Neuron (in vitro differentiated cells): ENCODE measurements at regions not wholly inside any gene's neighbourhood (a gene's known extent, or its start where the extent isn't known, plus 50 kb on each side); places are given as distances from the start of the nearest gene placed in this dataset.
"Not testable (repeated sequence)": the region's sequence is repeated elsewhere in the genome, so short reads cannot be mapped to it uniquely, and the experiment has no call there.

Source experiments
- H2AFZ ChIP-seq: one replicate; pipeline ENCODE4 v1.6.1; 2013; ENCODE audit warnings: low read depth, mild to moderate bottlenecking, inconsistent platforms, low read length, moderate library complexity
- H3K27me3 ChIP-seq: one replicate; pipeline ENCODE4 v1.6.1; 2013; ENCODE audit warnings: low read length; ENCODE audit not compliant: insufficient read depth
- H3K36me3 ChIP-seq: one replicate; pipeline ENCODE4 v1.6.1; 2013; ENCODE audit warnings: low read length; ENCODE audit not compliant: insufficient read depth
- H3K4me1 ChIP-seq: one replicate; pipeline ENCODE4 v1.6.1; 2013; ENCODE audit warnings: low read length; ENCODE audit not compliant: insufficient read depth
- H3K4me3 ChIP-seq: 2 replicates; pipeline ENCODE4 v1.5.1; 2013; ENCODE audit warnings: mild to moderate bottlenecking, low read length, moderate library complexity
- H3K9me3 ChIP-seq: one replicate; pipeline ENCODE4 v1.6.1; 2013; ENCODE audit warnings: low read length

DNA sequence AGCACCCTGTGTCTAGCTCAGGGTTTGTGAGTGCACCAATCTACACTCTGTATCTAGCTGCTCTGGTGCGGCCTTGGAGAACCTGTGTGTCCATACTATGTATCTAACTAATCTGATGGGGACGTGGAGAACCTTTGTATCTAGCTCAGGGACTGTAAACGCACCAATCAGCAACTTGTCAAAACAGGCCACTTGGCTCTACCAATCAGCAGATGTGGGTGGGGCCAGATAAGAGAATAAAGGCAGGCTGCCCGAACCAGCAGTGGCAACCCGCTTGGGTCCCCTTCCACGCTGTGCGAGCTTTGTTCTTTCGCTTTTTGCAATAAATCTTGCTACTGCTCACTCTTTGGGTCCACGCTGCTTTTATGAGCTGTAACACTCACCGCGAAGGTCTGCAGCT is 426.5 kb downstream of the NAF1 start:
- H3K27me3 ChIP-seq, H3K4me1 ChIP-seq, H3K4me3 ChIP-seq, H3K36me3 ChIP-seq, H2AFZ ChIP-seq, H3K9me3 ChIP-seq: not testable (repeated sequence)

DNA sequence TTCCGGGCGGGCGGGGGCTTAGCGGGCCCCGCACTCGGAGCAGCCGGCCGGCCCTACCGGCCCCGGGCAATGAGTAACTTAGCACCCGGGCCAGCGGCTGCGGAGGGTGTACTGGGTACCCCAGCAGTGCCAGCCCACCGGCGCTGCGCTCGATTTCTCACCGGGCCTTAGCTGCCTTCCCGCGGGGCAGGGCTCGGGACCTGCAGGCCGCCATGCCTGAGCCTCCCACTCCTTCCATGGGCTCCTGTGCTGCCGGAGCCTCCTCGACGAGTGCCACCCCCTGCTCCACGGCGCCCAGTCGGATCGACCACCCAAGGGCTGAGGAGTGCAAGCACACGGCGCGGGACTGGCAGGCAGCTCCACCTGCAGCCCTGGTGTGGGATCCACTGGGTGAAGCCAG is 427.1 kb downstream of the NAF1 start:
- not testable (repeated sequence) for H2AFZ ChIP-seq, H3K36me3 ChIP-seq, H3K9me3 ChIP-seq, H3K27me3 ChIP-seq, H3K4me1 ChIP-seq, H3K4me3 ChIP-seq

DNA sequence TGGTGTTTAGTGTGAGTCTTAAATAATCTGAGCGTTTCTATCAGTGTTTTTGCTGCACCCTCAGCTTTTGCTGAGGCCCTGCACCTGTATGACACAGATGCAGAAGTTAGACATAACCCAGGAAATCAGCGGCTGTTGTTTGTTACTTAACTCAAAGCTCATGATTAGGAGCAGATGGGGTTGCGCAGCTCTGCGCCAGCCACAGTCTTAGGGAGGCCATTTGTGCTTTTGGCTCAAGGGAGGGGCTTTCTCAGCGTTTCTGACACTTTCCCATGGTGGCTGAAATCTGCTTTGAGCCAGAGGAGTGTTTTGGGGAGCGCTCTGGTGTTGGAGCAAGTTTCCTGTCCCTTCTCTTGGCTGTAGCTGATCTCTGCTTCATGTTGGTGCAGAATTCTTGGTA is 433.8 kb downstream of the NAF1 start:
- Histone ChIP-seq H3K9me3 (no peaks in the 10 kb centered on the region), H2AFZ (no peak overlapping the region), H3K4me3 (no peak overlapping the region), H3K27me3 (no peaks in the 10 kb centered on the region), H3K36me3 (no peaks in the 10 kb centered on the region), H3K4me1 (no peaks in the 10 kb centered on the region)

DNA sequence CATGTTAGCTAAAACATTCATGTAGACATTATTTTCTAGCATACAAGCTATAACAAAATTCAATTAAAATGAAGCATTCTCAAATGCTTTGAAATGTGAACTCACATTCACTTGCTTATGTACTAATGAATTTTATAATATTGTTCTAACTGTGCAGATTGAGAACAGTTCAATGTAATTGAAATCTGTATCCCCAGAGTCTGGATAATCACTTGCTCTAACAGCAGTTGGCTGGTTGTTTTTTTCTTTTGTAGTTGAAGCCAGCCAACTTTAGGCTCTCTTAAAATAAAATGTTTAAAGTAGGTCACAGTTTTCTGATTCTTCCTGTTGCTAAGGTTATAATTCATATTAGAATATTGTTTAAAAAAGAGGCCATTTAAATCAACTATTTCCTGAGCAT is 438.9 kb downstream of the NAF1 start:
- no peaks in the 10 kb centered on the region for H3K9me3 ChIP-seq
- no peaks in the 10 kb centered on the region for H3K27me3 ChIP-seq
- H3K4me3 ChIP-seq = no peak overlapping the region
- H2AFZ ChIP-seq = no peak overlapping the region
- H3K36me3 ChIP-seq = no peaks in the 10 kb centered on the region
- no peaks in the 10 kb centered on the region for H3K4me1 ChIP-seq

DNA sequence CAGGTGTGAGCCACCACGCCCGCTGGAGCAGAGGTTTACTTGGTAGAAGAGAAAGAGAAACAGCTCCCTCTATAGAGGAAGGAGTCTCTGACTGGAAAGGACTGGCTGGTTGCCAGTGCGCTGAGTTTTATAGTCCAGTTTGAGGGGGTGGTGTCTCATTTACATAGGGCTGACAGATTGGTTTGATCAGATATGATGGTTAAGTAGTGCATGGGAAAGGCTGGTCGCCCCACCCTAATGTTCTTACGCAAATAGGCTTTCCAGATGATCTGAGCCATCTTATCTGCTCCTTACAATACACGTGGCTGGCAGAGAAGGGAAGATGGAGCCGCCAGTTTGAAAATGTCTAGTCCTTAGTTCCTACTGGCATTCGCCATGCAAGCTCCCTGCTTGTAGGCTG is 439.5 kb downstream of the NAF1 start:
- Histone ChIP-seq H3K36me3 (no peaks in the 10 kb centered on the region), H3K27me3 (no peaks in the 10 kb centered on the region), H3K9me3 (no peaks in the 10 kb centered on the region), H3K4me1 (no peaks in the 10 kb centered on the region), H3K4me3 (no peak overlapping the region), H2AFZ (no peak overlapping the region)

DNA sequence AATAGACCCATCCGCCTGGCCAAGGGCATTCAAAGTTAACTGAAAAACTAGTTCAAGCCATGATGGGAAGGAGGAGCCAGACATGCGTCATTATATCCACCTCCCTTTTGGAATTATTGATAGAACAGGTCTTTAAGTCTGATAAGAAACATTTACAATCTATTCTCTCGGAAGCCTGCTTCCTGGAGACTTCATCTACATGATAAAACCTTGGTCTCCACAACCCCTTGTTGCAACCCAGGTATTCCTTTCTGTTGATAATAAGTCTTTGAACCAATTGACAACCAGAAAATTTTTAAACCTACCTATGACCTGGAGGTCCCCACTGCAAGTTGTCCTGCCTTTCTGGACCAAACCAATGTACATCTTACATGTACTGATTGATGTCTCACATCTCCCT is 451.3 kb downstream of the NAF1 start:
- no peak overlapping the region for H2AFZ ChIP-seq
- no peaks in the 10 kb centered on the region for H3K27me3 ChIP-seq
- no peak overlapping the region for H3K4me3 ChIP-seq
- no peaks in the 10 kb centered on the region for H3K9me3 ChIP-seq
- H3K4me1 ChIP-seq = no peaks in the 10 kb centered on the region
- H3K36me3 ChIP-seq = no peaks in the 10 kb centered on the region

DNA sequence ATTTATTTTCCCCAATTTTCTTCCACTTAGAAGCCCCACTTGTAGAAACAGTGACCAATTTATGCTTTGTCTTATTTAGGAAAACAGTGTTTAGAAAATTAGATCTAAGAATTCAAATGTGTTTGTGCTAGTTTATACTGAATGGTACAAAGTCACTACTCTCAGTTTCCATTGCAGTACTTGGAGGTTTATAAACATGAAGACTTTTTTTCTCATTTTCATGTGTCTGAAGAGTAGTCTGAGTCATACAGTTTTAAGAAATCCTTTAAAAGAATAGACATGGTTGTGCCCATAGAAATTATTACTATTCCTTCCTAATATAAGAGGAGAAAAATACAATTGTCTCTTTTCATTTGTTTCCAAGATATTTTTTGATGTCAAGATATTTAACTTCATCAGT is 458.7 kb downstream of the NAF1 start:
- no peak overlapping the region for H3K4me3 ChIP-seq
- H3K4me1 ChIP-seq = no peaks in the 10 kb centered on the region
- no peaks in the 10 kb centered on the region for H3K36me3 ChIP-seq
- no peak overlapping the region for H2AFZ ChIP-seq
- H3K9me3 ChIP-seq = no peaks in the 10 kb centered on the region
- H3K27me3 ChIP-seq = no peaks in the 10 kb centered on the region

DNA sequence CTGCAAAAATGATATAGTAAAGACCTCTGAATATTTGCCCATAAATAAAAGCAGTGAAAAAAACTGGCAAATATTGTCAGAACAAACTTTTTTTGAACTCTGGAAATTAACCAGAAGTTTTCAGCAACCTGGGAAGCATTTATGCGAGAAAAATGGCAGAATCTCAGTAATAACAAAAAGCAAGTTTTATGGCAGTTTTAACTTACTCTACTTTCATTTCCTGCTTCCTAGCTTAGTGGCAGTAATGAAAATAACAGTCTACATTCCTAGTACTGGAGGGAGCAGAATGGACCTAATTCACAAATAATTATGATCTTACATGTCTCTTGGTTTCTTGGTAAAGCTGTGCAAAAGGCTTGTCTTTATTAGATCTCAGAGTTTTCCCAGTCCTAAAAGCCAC is 460.1 kb downstream of the NAF1 start:
- Histone ChIP-seq H3K4me3 (no peak overlapping the region), H3K27me3 (no peaks in the 10 kb centered on the region), H3K36me3 (no peaks in the 10 kb centered on the region), H3K4me1 (no peaks in the 10 kb centered on the region), H2AFZ (no peak overlapping the region), H3K9me3 (no peaks in the 10 kb centered on the region)

DNA sequence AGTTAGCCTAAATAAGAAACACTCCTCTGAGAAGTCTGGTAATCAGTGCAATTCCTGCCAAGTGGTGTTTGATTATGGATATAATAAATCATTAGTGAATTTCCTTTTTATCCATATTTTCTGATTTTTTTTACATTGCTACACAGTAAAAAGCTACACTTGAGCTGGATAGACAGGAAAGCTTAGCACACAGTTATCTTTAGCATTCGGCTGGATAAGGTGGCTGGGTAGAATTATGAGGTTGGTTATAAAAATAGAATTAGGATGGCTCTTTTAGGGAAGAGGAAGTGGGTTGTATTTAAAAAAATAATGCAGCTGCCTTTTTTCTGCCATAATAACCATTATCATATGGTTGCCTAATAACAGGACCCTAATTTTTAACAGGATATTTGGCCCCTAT is 460.6 kb downstream of the NAF1 start:
- no peak overlapping the region for H2AFZ ChIP-seq
- no peaks in the 10 kb centered on the region for H3K4me1 ChIP-seq
- no peaks in the 10 kb centered on the region for H3K36me3 ChIP-seq
- no peak overlapping the region for H3K4me3 ChIP-seq
- H3K9me3 ChIP-seq = no peaks in the 10 kb centered on the region
- no peaks in the 10 kb centered on the region for H3K27me3 ChIP-seq

DNA sequence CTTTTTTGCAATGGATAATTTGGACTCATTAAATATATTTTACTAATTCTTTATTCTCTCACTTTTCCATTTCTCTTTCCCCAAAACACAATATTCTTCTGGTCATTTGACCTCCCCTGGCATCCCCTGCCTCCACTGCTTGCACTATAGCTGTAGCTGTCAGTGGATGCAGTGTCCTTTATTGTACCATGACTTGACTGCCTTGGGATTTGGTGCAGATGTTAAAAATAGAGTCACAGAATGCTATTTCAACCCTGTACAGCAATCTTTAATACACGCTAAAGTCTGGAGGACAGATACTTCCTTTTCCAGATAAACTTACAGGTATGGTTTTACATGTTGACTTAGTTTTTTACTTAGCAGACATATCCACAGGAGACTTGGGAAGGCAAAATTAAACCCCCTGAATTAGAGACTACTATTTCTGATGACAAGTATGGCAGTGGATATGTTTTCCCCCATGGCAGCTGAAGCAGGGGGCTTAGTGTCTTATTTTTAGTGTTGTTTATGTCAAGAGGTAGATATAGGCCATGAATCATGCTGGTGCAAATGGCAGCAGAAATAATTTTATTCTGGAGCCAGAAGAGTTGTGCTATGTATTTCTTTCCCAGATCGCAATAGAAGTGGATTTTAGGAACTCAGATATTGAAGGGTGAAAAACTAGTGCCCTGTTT is 461.4 kb downstream of the NAF1 start:
- H2AFZ ChIP-seq = no peak overlapping the region
- H3K36me3 ChIP-seq = no peaks in the 10 kb centered on the region
- H3K27me3 ChIP-seq = no peaks in the 10 kb centered on the region
- no peaks in the 10 kb centered on the region for H3K9me3 ChIP-seq
- H3K4me1 ChIP-seq = no peaks in the 10 kb centered on the region
- H3K4me3 ChIP-seq = no peak overlapping the region

DNA sequence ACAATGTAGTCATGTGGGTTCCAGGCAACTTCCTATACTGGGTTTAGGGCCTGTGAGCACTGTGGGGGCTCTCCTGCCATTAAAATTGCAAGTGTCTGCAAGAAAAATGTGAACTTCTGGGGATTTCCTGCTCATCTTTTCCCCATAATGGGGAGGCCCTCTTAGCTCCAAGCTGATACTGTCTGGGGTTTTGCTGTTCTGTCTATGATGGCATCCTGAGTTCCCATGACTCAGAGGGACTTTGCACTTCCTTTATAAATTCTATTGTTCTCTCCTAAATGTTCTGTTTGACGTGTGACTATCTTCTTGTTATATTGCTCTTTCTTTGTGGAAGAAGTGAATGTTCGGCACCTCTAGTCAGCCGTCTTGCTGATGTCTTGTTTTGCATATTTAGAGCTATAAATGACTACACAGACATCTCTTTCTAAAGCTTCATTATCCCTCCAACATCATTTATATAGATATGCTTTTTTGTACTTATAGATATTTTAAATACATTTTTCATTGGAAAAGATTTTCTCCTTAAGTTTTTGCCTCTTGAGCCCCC is 465.8 kb downstream of the NAF1 start:
- Histone ChIP-seq H3K27me3 (no peaks in the 10 kb centered on the region), H3K4me3 (no peak overlapping the region), H2AFZ (no peak overlapping the region), H3K36me3 (no peaks in the 10 kb centered on the region), H3K9me3 (no peaks in the 10 kb centered on the region), H3K4me1 (no peaks in the 10 kb centered on the region)

DNA sequence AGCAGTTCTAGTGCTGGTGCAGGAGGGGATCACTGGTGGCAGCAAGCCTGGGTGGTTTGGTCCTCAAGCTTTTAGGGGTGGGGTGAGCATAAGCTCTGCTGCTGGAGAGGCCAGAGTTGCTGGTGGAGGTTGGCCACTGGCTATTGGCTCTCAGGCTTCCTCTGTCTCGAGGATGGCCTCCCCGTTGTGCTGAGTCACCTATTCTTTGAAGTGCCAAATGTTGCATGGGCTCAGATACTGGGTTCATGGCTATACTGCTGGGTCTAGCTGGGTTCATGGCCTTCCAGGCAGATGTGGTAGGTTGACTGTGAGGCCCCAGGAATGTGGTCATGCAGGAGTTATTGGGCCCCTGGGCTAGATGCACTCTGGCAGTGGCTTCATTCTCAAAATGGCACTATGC is 466.3 kb downstream of the NAF1 start:
- Histone ChIP-seq H3K9me3 (no peaks in the 10 kb centered on the region), H3K27me3 (no peaks in the 10 kb centered on the region), H3K4me3 (no peak overlapping the region), H3K36me3 (no peaks in the 10 kb centered on the region), H3K4me1 (no peaks in the 10 kb centered on the region), H2AFZ (no peak overlapping the region)

DNA sequence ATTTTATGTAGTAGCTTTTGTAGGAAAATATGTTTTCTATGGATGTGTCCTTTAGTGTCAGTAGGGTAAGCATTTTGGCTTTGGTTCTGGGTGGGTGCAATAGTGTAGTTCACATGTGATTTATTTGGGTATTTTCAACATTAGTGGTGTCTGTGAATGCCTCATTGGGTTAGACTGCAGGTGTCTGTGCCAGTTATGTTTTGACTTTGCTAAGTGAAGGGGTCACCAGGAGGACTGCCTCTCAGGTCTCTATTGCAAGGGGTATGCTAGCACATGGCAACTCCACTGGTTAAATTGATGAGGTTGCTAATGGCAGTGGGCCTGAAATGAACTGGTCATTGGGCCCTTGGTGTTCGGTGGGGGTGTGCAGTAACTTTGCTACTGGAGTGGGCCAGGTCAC is 467.1 kb downstream of the NAF1 start:
- no peaks in the 10 kb centered on the region for H3K27me3 ChIP-seq
- H3K4me3 ChIP-seq = no peak overlapping the region
- no peaks in the 10 kb centered on the region for H3K4me1 ChIP-seq
- H3K9me3 ChIP-seq = no peaks in the 10 kb centered on the region
- H3K36me3 ChIP-seq = no peaks in the 10 kb centered on the region
- no peak overlapping the region for H2AFZ ChIP-seq

DNA sequence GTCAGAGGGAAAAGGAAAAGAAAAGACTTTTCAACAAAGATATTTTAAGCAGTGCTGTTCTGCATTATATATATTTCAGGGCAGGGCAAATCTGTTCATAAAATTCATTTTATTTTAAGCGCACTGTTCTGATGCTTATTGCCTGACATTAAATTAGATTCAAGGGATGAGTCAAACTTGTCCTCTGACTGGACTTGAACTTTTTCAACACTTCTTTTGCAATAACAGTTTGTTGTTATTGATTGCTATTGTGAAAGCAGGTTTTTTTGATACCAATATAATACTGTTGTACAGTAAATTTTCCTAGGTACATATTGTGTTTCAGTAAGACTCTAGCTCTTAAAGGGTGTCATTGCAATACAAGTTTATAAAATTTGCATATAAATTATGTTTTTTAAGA is 481.3 kb downstream of the NAF1 start:
- Histone ChIP-seq H3K4me1 (no peaks in the 10 kb centered on the region), H2AFZ (no peak overlapping the region), H3K9me3 (no peaks in the 10 kb centered on the region), H3K36me3 (no peaks in the 10 kb centered on the region), H3K4me3 (no peak overlapping the region), H3K27me3 (no peaks in the 10 kb centered on the region)
